ENCODE measurements at regions not wholly inside any gene's neighbourhood (a gene's known extent, or its start where the extent isn't known, plus 50 kb on each side); places are given as distances from the start of the nearest gene placed in this dataset.

DNA sequence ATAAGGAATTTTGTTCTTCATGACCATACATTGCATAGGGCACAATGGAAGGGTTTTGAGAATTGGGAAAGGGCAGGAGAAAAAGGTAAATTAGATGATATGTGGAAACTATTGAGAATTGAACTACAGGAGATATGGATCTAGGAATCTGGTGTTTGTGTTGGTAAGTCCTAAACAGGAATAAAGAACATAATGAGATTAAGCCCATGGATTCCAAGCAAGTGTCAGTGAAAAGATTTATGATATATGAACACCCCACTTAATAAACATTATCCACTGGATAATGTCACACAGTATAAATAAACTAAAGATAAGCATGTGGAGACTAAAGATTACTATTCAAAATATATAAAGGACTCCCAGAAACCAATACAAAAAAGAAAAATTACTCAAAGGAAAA lies 98.2 kb downstream of the TNFSF18 start:
- no peak for DNase-seq (ENCODE audit: low read depth)

DNA sequence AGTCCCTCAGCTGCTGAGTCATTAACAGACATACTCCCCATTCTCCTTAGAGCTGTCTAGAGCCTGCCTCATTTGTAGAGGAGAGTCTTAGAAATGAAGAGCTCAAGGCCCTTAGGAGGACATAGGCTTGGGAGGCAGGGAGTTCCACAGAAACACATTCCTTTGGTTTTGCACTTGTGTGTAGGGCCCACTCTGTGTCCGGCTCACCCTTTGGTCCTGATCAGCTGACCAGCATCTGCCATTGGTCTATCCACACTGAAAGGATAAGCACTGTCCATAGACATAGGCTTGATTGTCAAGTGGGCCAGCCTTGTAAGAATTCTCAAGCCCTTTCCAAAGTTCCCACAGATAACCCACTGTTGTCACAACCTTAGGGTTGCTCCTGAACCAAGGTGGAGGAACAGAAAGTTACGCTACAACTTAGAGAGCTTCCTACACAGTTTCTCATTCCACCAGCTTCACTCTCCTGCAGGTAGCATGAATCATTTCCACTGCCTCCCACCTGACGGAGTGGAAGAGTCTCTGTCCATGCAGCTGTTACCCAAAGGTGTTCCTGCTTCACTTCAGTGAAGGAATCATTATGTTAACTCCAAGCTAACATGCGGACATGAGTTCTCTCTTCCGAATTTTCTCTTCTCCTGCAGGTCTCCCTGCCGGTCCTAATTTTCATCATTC lies 96.1 kb downstream of the TNFSF18 start:
- no peak for DNase-seq (ENCODE audit: low read depth)

DNA sequence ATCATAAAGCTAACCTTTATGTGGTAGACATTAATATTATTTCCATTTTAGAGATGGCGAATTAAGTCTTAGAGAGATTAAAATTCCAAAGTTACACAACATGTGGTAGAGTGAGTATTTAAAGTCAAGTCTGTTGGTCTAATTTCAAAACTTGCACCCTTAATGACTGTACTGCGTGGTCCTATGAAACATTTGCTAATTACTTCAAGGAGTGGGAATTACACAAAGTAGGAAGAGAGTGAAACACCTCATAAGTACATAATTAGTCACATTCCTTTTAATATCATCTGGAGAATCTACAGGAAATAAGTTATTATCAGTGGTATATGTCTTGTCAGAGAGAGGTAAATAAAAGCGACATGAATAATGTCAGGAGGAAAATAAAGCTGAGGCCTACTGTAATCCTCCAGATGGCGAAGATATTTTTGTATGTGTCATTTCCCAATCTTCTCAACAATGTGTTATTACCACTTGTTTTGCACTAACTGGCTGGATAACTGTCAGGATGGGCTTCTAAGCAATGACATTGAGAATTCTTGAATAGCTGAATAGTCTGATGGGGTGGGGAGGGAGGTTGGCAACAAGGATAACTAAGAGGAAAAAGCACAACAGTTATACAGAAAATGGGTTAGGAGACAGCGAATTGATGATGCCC lies 95.5 kb downstream of the TNFSF18 start:
- DNase-seq (ENCODE audit: low read depth) = no peak

- DNase-seq (ENCODE audit: low read depth) = no peak
These were observed 93.9 kb downstream of the TNFSF18 start for GRCh38 chr1:172956871-172957270.

DNA sequence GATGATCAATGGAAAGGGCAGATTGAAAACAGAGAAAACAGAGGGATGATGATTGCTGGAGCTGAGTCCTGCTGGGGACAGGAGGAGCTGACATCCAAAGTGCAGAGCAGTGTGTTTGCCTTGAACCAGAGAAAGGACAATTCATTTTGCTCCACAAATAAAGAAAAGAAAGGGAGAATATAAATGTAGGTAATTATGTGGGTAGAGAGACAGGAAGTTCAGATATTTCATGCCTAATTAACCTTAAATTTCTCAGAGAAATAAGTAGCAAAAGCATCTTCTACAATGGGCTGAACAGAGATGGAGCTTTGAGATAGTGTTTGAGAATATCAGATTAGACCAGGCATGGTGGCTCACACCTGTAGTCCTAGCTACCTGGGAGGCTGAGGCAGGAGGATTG lies 93.2 kb downstream of the TNFSF18 start:
- no peak for DNase-seq (ENCODE audit: low read depth)

DNA sequence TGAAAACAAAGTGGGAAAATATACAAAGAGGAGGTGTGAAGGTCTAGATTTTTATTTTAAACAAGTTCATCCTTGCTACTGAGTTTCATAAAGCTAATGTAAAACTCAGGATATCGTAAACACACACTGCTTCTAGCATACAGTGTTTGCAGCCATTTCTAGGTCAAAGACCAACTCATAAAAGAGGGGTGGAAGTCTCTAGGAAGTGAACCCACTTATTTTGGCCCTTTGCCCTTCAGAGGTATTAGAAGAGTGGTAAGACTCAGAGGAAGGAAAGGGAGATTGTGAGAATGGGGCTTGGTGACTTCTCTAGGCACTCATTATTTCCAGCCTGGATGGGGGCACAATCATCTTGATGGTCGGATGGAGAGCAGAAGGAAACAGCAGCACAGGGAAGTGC lies 91.2 kb downstream of the TNFSF18 start:
- DNase-seq (ENCODE audit: low read depth) = no peak

GRCh38 chr1:172960019-172960418 lies 90.7 kb downstream of the TNFSF18 start:
- DNase-seq (ENCODE audit: low read depth) = no peak

GRCh38 chr1:172960454-172961208 lies 90.1 kb downstream of the TNFSF18 start:
- DNase-seq (ENCODE audit: low read depth) = no peak

GRCh38 chr1:172964864-172965263 lies 85.9 kb downstream of the TNFSF18 start:
- no peak for DNase-seq (ENCODE audit: low read depth)

DNA sequence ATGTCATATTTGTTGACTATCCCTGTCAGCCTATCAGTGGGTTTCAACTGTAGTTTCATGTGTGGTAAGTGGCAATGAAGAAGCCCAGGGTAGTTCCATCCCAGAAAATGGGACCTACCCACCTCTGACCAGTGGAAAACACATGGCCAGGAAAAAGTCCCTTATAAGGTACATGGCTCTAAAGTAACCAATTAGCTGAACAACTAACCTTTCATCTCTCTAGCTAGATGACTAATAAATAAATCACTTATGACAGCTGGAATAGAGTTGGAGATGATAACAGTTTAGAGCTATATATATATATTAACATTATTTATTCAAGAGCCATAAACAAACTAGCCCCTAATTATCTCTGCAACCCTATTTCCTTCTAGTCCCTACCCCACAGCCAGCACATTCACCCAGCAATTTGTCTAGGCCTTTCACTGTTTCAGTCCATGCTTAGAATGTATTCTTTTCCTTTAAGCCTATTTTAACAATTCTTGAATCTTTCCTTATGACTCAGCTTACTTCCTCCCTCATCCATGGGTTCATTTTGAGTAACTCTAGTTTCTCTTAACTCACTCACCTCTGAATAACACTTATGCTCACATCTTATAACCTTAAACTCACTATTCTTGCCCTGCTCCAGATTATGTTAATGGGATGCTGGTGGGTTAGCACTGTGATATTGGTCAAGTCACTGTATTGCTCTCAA lies 83.7 kb downstream of the TNFSF18 start:
- no peak for DNase-seq (ENCODE audit: low read depth)

- DNase-seq (ENCODE audit: low read depth) = no peak
These were observed 82.8 kb downstream of the TNFSF18 start for GRCh38 chr1:172967936-172968335.

DNA sequence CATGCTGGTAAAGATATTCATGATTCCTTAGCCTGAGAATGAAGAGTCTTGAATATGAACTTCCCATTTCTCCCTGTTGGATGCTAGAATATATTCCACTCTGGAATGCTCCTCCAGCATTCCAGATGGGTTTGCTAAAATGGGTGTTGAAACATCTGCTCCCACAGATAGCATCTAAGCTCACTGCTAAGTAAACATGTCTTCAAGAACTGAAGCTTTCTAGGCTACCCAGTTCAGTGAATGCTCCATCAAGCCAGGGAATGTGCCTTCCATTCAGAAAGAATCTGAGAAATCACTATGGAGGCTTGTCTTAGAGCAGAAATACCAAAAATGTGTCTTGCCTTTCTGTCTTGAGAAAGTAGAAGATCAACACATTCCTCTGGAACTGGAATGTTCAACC lies 81.1 kb downstream of the TNFSF18 start:
- no peak for DNase-seq (ENCODE audit: low read depth)

- no peak for DNase-seq (ENCODE audit: low read depth)
These were observed 80.6 kb downstream of the TNFSF18 start for GRCh38 chr1:172970186-172970585.

DNA sequence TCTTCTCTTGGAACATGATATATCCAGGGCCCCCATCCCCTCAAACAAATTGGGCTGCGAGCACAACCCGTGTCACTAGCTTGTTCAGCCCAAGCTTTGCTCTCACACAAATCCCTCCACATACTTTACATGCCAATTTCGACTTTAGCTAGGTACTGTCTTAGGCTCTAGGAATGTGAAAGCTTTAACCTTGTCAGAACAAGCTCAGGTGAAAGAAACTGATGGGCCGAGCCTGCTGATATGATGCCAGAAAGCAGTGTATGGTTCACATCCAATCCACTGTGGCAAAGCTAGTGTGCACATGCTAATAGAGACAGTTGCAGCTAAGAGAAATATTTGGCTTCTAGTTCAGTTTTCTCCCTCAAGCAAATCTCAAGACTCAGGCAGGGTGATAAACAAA lies 79.5 kb downstream of the TNFSF18 start:
- no peak for DNase-seq (ENCODE audit: low read depth)

- no peak for DNase-seq (ENCODE audit: low read depth)
These were observed 78.5 kb downstream of the TNFSF18 start for GRCh38 chr1:172972258-172972657.

GRCh38 chr1:172973424-172973823 lies 77.3 kb downstream of the TNFSF18 start:
- no peak for DNase-seq (ENCODE audit: low read depth)

- DNase-seq (ENCODE audit: low read depth) = no peak
These were observed 74.3 kb downstream of the TNFSF18 start for GRCh38 chr1:172976222-172977041.

DNA sequence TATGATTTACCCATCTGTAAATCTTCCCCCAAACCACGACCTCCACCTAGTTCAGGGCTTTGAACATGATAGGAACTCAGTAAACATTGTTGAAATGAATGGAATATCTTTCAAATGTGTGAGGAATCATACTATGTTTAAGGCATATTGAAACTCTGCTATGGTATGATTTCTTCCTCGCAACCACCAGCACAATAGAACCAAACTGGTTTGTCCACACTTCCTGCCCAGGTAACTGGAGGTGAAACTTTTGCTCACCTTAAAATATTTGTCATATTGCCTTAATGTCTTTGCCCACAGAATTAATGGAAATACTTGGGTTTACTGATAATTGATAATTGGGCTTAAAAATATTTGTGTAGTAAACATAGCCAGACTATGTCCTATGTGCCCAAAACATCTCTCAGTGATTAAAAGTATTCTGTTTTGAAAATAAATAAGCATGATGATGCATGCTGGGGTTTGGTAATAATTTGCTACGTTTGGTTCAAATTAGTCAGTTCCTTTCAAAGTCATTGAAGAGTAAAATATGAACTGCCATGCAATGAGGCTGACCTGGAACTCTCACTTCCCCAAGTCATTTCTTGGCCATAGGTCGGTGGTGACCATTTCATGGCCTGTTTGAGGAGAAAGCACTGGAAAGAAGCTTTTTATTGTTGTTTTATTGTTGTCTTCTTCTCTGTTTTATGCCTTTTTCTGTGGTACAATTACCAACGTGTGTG lies 73.3 kb downstream of the TNFSF18 start:
- DNase-seq (ENCODE audit: low read depth) = no peak

DNA sequence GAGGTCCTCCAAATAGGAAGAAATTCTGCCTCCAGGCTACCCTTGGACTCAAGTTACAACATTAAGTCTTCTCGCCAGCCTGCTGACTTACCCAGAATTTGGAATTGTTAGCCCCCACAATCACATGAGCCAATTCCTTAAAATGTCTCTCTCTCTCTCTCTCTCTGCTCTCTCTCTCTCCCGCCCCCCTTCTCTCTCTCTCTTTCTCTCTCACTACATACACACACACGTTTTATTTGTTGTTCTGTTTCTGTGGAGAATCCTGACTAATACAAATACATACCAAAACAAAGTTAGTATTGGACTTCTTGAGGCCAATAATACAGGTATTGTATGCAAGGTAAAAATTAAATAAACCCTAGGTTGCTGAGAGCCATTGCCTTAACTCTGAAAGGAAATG lies 72.1 kb downstream of the TNFSF18 start:
- no peak for DNase-seq (ENCODE audit: low read depth)

- DNase-seq (ENCODE audit: low read depth) = no peak
These were observed 70.9 kb downstream of the TNFSF18 start for GRCh38 chr1:172979828-172980227.

- DNase-seq (ENCODE audit: low read depth) = no peak
These were observed 70.3 kb downstream of the TNFSF18 start for GRCh38 chr1:172980456-172980855.
